B cell (primary cell): ENCODE measurements at regions not wholly inside any gene's neighbourhood (a gene's known extent, or its start where the extent isn't known, plus 50 kb on each side); places are given as distances from the start of the nearest gene placed in this dataset.

Source experiments
- ATAC-seq: fragments of 200-7000 bp; cut with Tn5 transposase; one replicate; pipeline ENCODE4 v1.10.0; 2021; ENCODE audit warnings: low read depth, mild to moderate bottlenecking, moderate number of reproducible peaks, moderate library complexity
- CTCF ChIA-PET: fragments of 350-600 bp; sonication (Branson Sonifier 250); formaldehyde crosslinking; loops from one replicate; lab custom pipeline; 2021; ENCODE audit warnings: antibody characterized with exemption, inconsistent platforms; lab: Charles Lee
- POLR2A ChIA-PET: fragments of 350-600 bp; sonication (Branson Sonifier 250); formaldehyde crosslinking; loops from one replicate; lab custom pipeline; 2021; ENCODE audit warnings: antibody characterized with exemption; lab: Charles Lee
- DNase-seq: peaks from one replicate; pipeline ENCODE4 v3.0.0; 2013
- H2AFZ ChIP-seq: 2 replicates; pipeline ENCODE4 v1.6.1; 2012; ENCODE audit warnings: mild to moderate bottlenecking, low read depth, low read length; ENCODE audit not compliant: insufficient read depth, poor library complexity, severe bottlenecking
- H3K27ac ChIP-seq, 2 donors: 1 replicate in 1 of 2; 2 replicates in 1 of 2; pipeline ENCODE4 v1.5.1; 2012 to 2013; ENCODE audit warnings: low read length in 2 of 2, mild to moderate bottlenecking in 2 of 2, moderate library complexity in 1 of 2
- H3K27me3 ChIP-seq, 4 experiments: fragments of 200-600 bp in 1 of 4; sonication (generic) in 1 of 4; replicated peaks in 1 of 4; 1 replicate in 2 of 4; 2 replicates in 2 of 4; pipeline versions ENCODE4 v1.6.1 to v1.7.0; 2013 to 2016; ENCODE audit warnings: low read length in 3 of 4, mild to moderate bottlenecking in 2 of 4, mixed read lengths in 1 of 4, moderate library complexity in 1 of 4; ENCODE audit not compliant: insufficient read depth in 4 of 4, control insufficient read depth in 3 of 4; ENCODE audit errors: control extremely low read depth in 1 of 4
- H3K36me3 ChIP-seq, 2 experiments: replicated peaks in 1 of 2; 1 replicate in 1 of 2; 2 replicates in 1 of 2; pipeline versions ENCODE4 v1.6.1 to v1.7.1; 2013; ENCODE audit warnings: low read length in 1 of 2; ENCODE audit not compliant: insufficient read depth in 2 of 2, control insufficient read depth in 1 of 2; ENCODE audit errors: control extremely low read depth in 1 of 2, extremely low read depth in 1 of 2
- H3K4me1 ChIP-seq, 2 donors: fragments of 200-600 bp in 1 of 2; sonication (generic) in 1 of 2; 1 replicate in 1 of 2; 2 replicates in 1 of 2; pipeline versions ENCODE4 v1.5.1 to v1.6.1; 2013 to 2017; ENCODE audit warnings: low read length in 2 of 2; ENCODE audit not compliant: control insufficient read depth in 2 of 2, insufficient read depth in 2 of 2
- H3K4me2 ChIP-seq: replicated peaks from 2 replicates; pipeline ENCODE3; 2012; ENCODE audit warnings: mild to moderate bottlenecking, low read depth, low read length; ENCODE audit not compliant: poor library complexity, severe bottlenecking
- H3K4me3 ChIP-seq, 5 experiments: fragments of 200-600 bp in 1 of 5; sonication (generic) in 1 of 5; 1 replicate in 3 of 5; 2 replicates in 2 of 5; pipeline versions ENCODE4 v1.5.1 to v1.7.0; 2011 to 2016; ENCODE audit warnings: low read length in 4 of 5, mild to moderate bottlenecking in 4 of 5, low read depth in 2 of 5, control low read depth in 1 of 5, moderate library complexity in 1 of 5; ENCODE audit not compliant: insufficient read depth in 1 of 5; ENCODE audit errors: control extremely low read depth in 1 of 5, extremely low read depth in 1 of 5
- H3K79me2 ChIP-seq: fragments of 200-600 bp; sonication (generic); one replicate; pipeline ENCODE4 v1.6.0; 2016; ENCODE audit warnings: low read length; ENCODE audit not compliant: control insufficient read depth, insufficient read depth
- H3K9ac ChIP-seq: fragments of 200-600 bp; sonication (generic); 2 replicates; pipeline ENCODE4 v1.6.1; 2017; ENCODE audit warnings: mild to moderate bottlenecking, low read length, moderate library complexity
- H3K9me3 ChIP-seq, 3 donors: one replicate each; pipeline versions ENCODE4 v1.6.1 to v1.7.1; 2013; ENCODE audit warnings: low read length in 2 of 3; ENCODE audit not compliant: control insufficient read depth in 2 of 3, insufficient read depth in 1 of 3; ENCODE audit errors: control extremely low read depth in 1 of 3
- H4K20me1 ChIP-seq: 2 replicates; pipeline ENCODE4 v1.6.0; 2012; ENCODE audit warnings: mild to moderate bottlenecking, low read length; ENCODE audit not compliant: insufficient read depth, control insufficient read depth, poor library complexity, severe bottlenecking
- H3K27ac Mint-ChIP-seq: one replicate; pipeline ENCODE4 v1.8.0; 2021; ENCODE audit warnings: mixed read lengths
- H3K27me3 Mint-ChIP-seq: one replicate; pipeline ENCODE4 v1.8.0; 2021; ENCODE audit warnings: mixed read lengths
- H3K4me1 Mint-ChIP-seq: one replicate; pipeline ENCODE4 v1.8.0; 2021; ENCODE audit warnings: mixed read lengths
- H3K4me3 Mint-ChIP-seq: one replicate; pipeline ENCODE4 v1.8.0; 2021; ENCODE audit warnings: mixed read lengths
- H3K9me3 Mint-ChIP-seq: one replicate; pipeline ENCODE4 v1.8.0; 2022; ENCODE audit warnings: mixed read lengths; ENCODE audit not compliant: insufficient read depth
- CTCF ChIP-seq: fragments of 200-600 bp; IDR thresholded peaks from one replicate; pipeline ENCODE4 v1.8.0; 2022; ENCODE audit warnings: antibody characterized with exemption, mild to moderate bottlenecking
- EZH2 ChIP-seq: IDR thresholded peaks from 2 replicates; pipeline ENCODE4 v1.6.1; 2012; ENCODE audit warnings: borderline replicate concordance, low read depth, mild to moderate bottlenecking, moderate library complexity, low read length; ENCODE audit not compliant: insufficient read depth, poor library complexity, severe bottlenecking
- WGBS: methylation state at CpG from one replicate; pipeline ENCODE4 v1.1.5; 2013; ENCODE audit warnings: missing lambda C conversion rate; ENCODE audit not compliant: insufficient coverage; 5-methylcytosine and 5-hydroxymethylcytosine counted together
- intact Hi-C: fragments of 100-400 bp; cut with micrococcal nuclease; formaldehyde crosslinking; loops from one replicate; pipeline ENCODE4 v1.10.0; 2022

- H3K79me2 ChIP-seq = no peaks in the 10 kb centered on the region
- no peaks in the 10 kb centered on the region for H3K36me3 ChIP-seq
- H3K9ac ChIP-seq = no peak overlapping the region
- H3K9me3 ChIP-seq = peaks cover 0 to 3% (median 0%) of the 10 kb centered on the region in 3 donors
- ChIA-PET POLR2A (no interaction called here), CTCF (no interaction called here)
- no peak overlapping the region for H3K27ac ChIP-seq
- Mint-ChIP-seq H3K4me1 (no peaks in the 10 kb centered on the region), H3K27me3 (no peaks in the 10 kb centered on the region), H3K27ac (no peak overlapping the region), H3K9me3 (no peaks in the 10 kb centered on the region), H3K4me3 (no peak overlapping the region)
- no peaks in the 10 kb centered on the region for H3K27me3 ChIP-seq
- intact Hi-C loops = no loop called here
- no peaks in the 10 kb centered on the region for H4K20me1 ChIP-seq
- 100% methylated on average over 2 of the region's 4 CpGs for WGBS
- H3K4me1 ChIP-seq = no peaks in the 10 kb centered on the region
- H3K4me3 ChIP-seq = no peak overlapping the region
- no peak overlapping the region for H2AFZ ChIP-seq
- DNase-seq (no peak), ATAC-seq (no peak)
- TF ChIP-seq EZH2 (no peak), CTCF (no peak)
- no peak overlapping the region for H3K4me2 ChIP-seq
Observed at GRCh38 chr4:59539401-59539800, 1660.7 kb upstream of the ADGRL3 start.

DNA sequence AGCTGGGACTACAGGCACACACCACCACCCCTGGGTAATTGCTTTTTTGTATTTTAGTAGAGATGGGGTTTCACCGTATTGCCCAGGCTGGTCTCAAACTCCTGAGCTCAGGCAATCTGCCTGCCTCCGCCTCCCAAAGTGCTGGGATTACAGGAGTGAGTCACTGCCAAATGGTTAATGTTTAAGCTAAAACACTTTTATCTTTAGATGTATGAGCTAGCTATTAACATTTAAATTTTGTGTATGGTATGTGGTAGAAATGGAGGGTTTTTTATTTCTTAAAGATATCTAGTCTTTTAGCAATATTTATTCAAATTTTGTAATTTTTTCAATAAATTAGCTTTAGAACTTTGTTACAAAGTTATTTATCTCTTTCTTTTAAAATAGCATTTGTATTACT lies 1659.8 kb upstream of the ADGRL3 start:
- H2AFZ ChIP-seq = no peak overlapping the region
- intact Hi-C loops = no loop called here
- H3K4me2 ChIP-seq = no peak overlapping the region
- H3K4me3 ChIP-seq = no peak overlapping the region
- H3K27ac Mint-ChIP-seq = no peak overlapping the region
- H4K20me1 ChIP-seq = no peaks in the 10 kb centered on the region
- no peaks in the 10 kb centered on the region for H3K4me1 ChIP-seq
- no peaks in the 10 kb centered on the region for H3K4me1 Mint-ChIP-seq
- H3K9me3 ChIP-seq = peaks cover 0 to 3% (median 0%) of the 10 kb centered on the region in 3 donors
- no peaks in the 10 kb centered on the region for H3K27me3 ChIP-seq
- TF ChIP-seq CTCF (no peak), EZH2 (no peak)
- H3K79me2 ChIP-seq = no peaks in the 10 kb centered on the region
- CTCF ChIA-PET = no interaction called here
- H3K9ac ChIP-seq = no peak overlapping the region
- no peak overlapping the region for H3K4me3 Mint-ChIP-seq
- 100% methylated on average over 1 of the region's 2 CpGs for WGBS
- no peak for DNase-seq
- H3K27ac ChIP-seq = no peak overlapping the region
- no peaks in the 10 kb centered on the region for H3K36me3 ChIP-seq
- POLR2A ChIA-PET = no interaction called here
- ATAC-seq = no peak
- no peaks in the 10 kb centered on the region for H3K9me3 Mint-ChIP-seq
- H3K27me3 Mint-ChIP-seq = no peaks in the 10 kb centered on the region
